Activated effector memory CD4-positive, alpha-beta T cell treated with Interleukin-2 at 50 U/mL for 16 hours (primary cell): ENCODE measurements at regions not wholly inside any gene's neighbourhood (a gene's known extent, or its start where the extent isn't known, plus 50 kb on each side); places are given as distances from the start of the nearest gene placed in this dataset.
"Not testable (repeated sequence)": the region's sequence is repeated elsewhere in the genome, so short reads cannot be mapped to it uniquely, and the experiment has no call there.

ENCODE experiments used
- DNase-seq: peaks from one replicate; pipeline ENCODE4 v3.0.0-alpha.2; 2020

GRCh38 chr5:130427222-130427955 lies 523.1 kb downstream of the CHSY3 start:
- no peak for DNase-seq

GRCh38 chr5:130425424-130425823 lies 521.2 kb downstream of the CHSY3 start:
- no peak for DNase-seq

- no peak for DNase-seq
These were observed 520.1 kb downstream of the CHSY3 start for GRCh38 chr5:130424341-130424740.

GRCh38 chr5:130402906-130403305 lies 498.6 kb downstream of the CHSY3 start:
- no peak for DNase-seq

GRCh38 chr5:130400091-130400490 lies 495.8 kb downstream of the CHSY3 start:
- DNase-seq: no peak

GRCh38 chr5:130398825-130399224 lies 494.6 kb downstream of the CHSY3 start:
- DNase-seq: no peak

GRCh38 chr5:130397727-130398126 lies 493.5 kb downstream of the CHSY3 start:
- DNase-seq: not testable (repeated sequence)

- no peak for DNase-seq
These were observed 492.9 kb downstream of the CHSY3 start for GRCh38 chr5:130397132-130397531.

GRCh38 chr5:130391727-130392264 lies 487.5 kb downstream of the CHSY3 start:
- not testable (repeated sequence) for DNase-seq

- no peak for DNase-seq
These were observed 481.9 kb downstream of the CHSY3 start for GRCh38 chr5:130386155-130386554.

GRCh38 chr5:130385656-130386055 lies 481.4 kb downstream of the CHSY3 start:
- no peak for DNase-seq

GRCh38 chr5:130365956-130366355 lies 461.7 kb downstream of the CHSY3 start:
- no peak for DNase-seq

GRCh38 chr5:130350131-130350530 lies 445.9 kb downstream of the CHSY3 start:
- no peak for DNase-seq

GRCh38 chr5:130337179-130337888 lies 433.1 kb downstream of the CHSY3 start:
- DNase-seq: no peak

- no peak for DNase-seq
These were observed 430.9 kb downstream of the CHSY3 start for GRCh38 chr5:130335117-130335516.

- DNase-seq: no peak
These were observed 428.8 kb downstream of the CHSY3 start for GRCh38 chr5:130333089-130333488.

GRCh38 chr5:130331332-130331731 lies 427.1 kb downstream of the CHSY3 start:
- no peak for DNase-seq

GRCh38 chr5:130324953-130325671 lies 420.8 kb downstream of the CHSY3 start:
- DNase-seq: no peak

- DNase-seq: no peak
These were observed 419.7 kb downstream of the CHSY3 start for GRCh38 chr5:130323804-130324454.

- no peak for DNase-seq
These were observed 417.7 kb downstream of the CHSY3 start for GRCh38 chr5:130321931-130322330.

GRCh38 chr5:130316971-130317680 lies 412.9 kb downstream of the CHSY3 start:
- no peak for DNase-seq

GRCh38 chr5:130295235-130295634 lies 391.0 kb downstream of the CHSY3 start:
- DNase-seq: no peak
